B cell (primary cell): ENCODE measurements at regions not wholly inside any gene's neighbourhood (a gene's known extent, or its start where the extent isn't known, plus 50 kb on each side); places are given as distances from the start of the nearest gene placed in this dataset.

ENCODE experiments used
- ATAC-seq: fragments of 200-7000 bp; cut with Tn5 transposase; one replicate; pipeline ENCODE4 v1.10.0; 2021; ENCODE audit warnings: low read depth, mild to moderate bottlenecking, moderate number of reproducible peaks, moderate library complexity
- CTCF ChIA-PET: fragments of 350-600 bp; sonication (Branson Sonifier 250); formaldehyde crosslinking; loops from one replicate; lab custom pipeline; 2021; ENCODE audit warnings: antibody characterized with exemption, inconsistent platforms; lab: Charles Lee
- POLR2A ChIA-PET: fragments of 350-600 bp; sonication (Branson Sonifier 250); formaldehyde crosslinking; loops from one replicate; lab custom pipeline; 2021; ENCODE audit warnings: antibody characterized with exemption; lab: Charles Lee
- DNase-seq: peaks from one replicate; pipeline ENCODE4 v3.0.0; 2013
- H2AFZ ChIP-seq: 2 replicates; pipeline ENCODE4 v1.6.1; 2012; ENCODE audit warnings: mild to moderate bottlenecking, low read depth, low read length; ENCODE audit not compliant: insufficient read depth, poor library complexity, severe bottlenecking
- H3K27ac ChIP-seq, 2 donors: 1 replicate in 1 of 2; 2 replicates in 1 of 2; pipeline ENCODE4 v1.5.1; 2012 to 2013; ENCODE audit warnings: low read length in 2 of 2, mild to moderate bottlenecking in 2 of 2, moderate library complexity in 1 of 2
- H3K27me3 ChIP-seq, 4 experiments: fragments of 200-600 bp in 1 of 4; sonication (generic) in 1 of 4; replicated peaks in 1 of 4; 1 replicate in 2 of 4; 2 replicates in 2 of 4; pipeline versions ENCODE4 v1.6.1 to v1.7.0; 2013 to 2016; ENCODE audit warnings: low read length in 3 of 4, mild to moderate bottlenecking in 2 of 4, mixed read lengths in 1 of 4, moderate library complexity in 1 of 4; ENCODE audit not compliant: insufficient read depth in 4 of 4, control insufficient read depth in 3 of 4; ENCODE audit errors: control extremely low read depth in 1 of 4
- H3K36me3 ChIP-seq, 2 experiments: replicated peaks in 1 of 2; 1 replicate in 1 of 2; 2 replicates in 1 of 2; pipeline versions ENCODE4 v1.6.1 to v1.7.1; 2013; ENCODE audit warnings: low read length in 1 of 2; ENCODE audit not compliant: insufficient read depth in 2 of 2, control insufficient read depth in 1 of 2; ENCODE audit errors: control extremely low read depth in 1 of 2, extremely low read depth in 1 of 2
- H3K4me1 ChIP-seq, 2 donors: fragments of 200-600 bp in 1 of 2; sonication (generic) in 1 of 2; 1 replicate in 1 of 2; 2 replicates in 1 of 2; pipeline versions ENCODE4 v1.5.1 to v1.6.1; 2013 to 2017; ENCODE audit warnings: low read length in 2 of 2; ENCODE audit not compliant: control insufficient read depth in 2 of 2, insufficient read depth in 2 of 2
- H3K4me2 ChIP-seq: replicated peaks from 2 replicates; pipeline ENCODE3; 2012; ENCODE audit warnings: mild to moderate bottlenecking, low read depth, low read length; ENCODE audit not compliant: poor library complexity, severe bottlenecking
- H3K4me3 ChIP-seq, 5 experiments: fragments of 200-600 bp in 1 of 5; sonication (generic) in 1 of 5; 1 replicate in 3 of 5; 2 replicates in 2 of 5; pipeline versions ENCODE4 v1.5.1 to v1.7.0; 2011 to 2016; ENCODE audit warnings: low read length in 4 of 5, mild to moderate bottlenecking in 4 of 5, low read depth in 2 of 5, control low read depth in 1 of 5, moderate library complexity in 1 of 5; ENCODE audit not compliant: insufficient read depth in 1 of 5; ENCODE audit errors: control extremely low read depth in 1 of 5, extremely low read depth in 1 of 5
- H3K79me2 ChIP-seq: fragments of 200-600 bp; sonication (generic); one replicate; pipeline ENCODE4 v1.6.0; 2016; ENCODE audit warnings: low read length; ENCODE audit not compliant: control insufficient read depth, insufficient read depth
- H3K9ac ChIP-seq: fragments of 200-600 bp; sonication (generic); 2 replicates; pipeline ENCODE4 v1.6.1; 2017; ENCODE audit warnings: mild to moderate bottlenecking, low read length, moderate library complexity
- H3K9me3 ChIP-seq, 3 donors: one replicate each; pipeline versions ENCODE4 v1.6.1 to v1.7.1; 2013; ENCODE audit warnings: low read length in 2 of 3; ENCODE audit not compliant: control insufficient read depth in 2 of 3, insufficient read depth in 1 of 3; ENCODE audit errors: control extremely low read depth in 1 of 3
- H4K20me1 ChIP-seq: 2 replicates; pipeline ENCODE4 v1.6.0; 2012; ENCODE audit warnings: mild to moderate bottlenecking, low read length; ENCODE audit not compliant: insufficient read depth, control insufficient read depth, poor library complexity, severe bottlenecking
- H3K27ac Mint-ChIP-seq: one replicate; pipeline ENCODE4 v1.8.0; 2021; ENCODE audit warnings: mixed read lengths
- H3K27me3 Mint-ChIP-seq: one replicate; pipeline ENCODE4 v1.8.0; 2021; ENCODE audit warnings: mixed read lengths
- H3K4me1 Mint-ChIP-seq: one replicate; pipeline ENCODE4 v1.8.0; 2021; ENCODE audit warnings: mixed read lengths
- H3K4me3 Mint-ChIP-seq: one replicate; pipeline ENCODE4 v1.8.0; 2021; ENCODE audit warnings: mixed read lengths
- H3K9me3 Mint-ChIP-seq: one replicate; pipeline ENCODE4 v1.8.0; 2022; ENCODE audit warnings: mixed read lengths; ENCODE audit not compliant: insufficient read depth
- CTCF ChIP-seq: fragments of 200-600 bp; IDR thresholded peaks from one replicate; pipeline ENCODE4 v1.8.0; 2022; ENCODE audit warnings: antibody characterized with exemption, mild to moderate bottlenecking
- EZH2 ChIP-seq: IDR thresholded peaks from 2 replicates; pipeline ENCODE4 v1.6.1; 2012; ENCODE audit warnings: borderline replicate concordance, low read depth, mild to moderate bottlenecking, moderate library complexity, low read length; ENCODE audit not compliant: insufficient read depth, poor library complexity, severe bottlenecking
- WGBS: methylation state at CpG from one replicate; pipeline ENCODE4 v1.1.5; 2013; ENCODE audit warnings: missing lambda C conversion rate; ENCODE audit not compliant: insufficient coverage; 5-methylcytosine and 5-hydroxymethylcytosine counted together
- intact Hi-C: fragments of 100-400 bp; cut with micrococcal nuclease; formaldehyde crosslinking; loops from one replicate; pipeline ENCODE4 v1.10.0; 2022

- Histone ChIP-seq H3K27ac (no peak overlapping the region), H4K20me1 (no peaks in the 10 kb centered on the region), H2AFZ (no peak overlapping the region), H3K4me2 (no peak overlapping the region), H3K9ac (no peak overlapping the region), H3K36me3 (no peaks in the 10 kb centered on the region), H3K4me1 (no peaks in the 10 kb centered on the region), H3K4me3 (no peak overlapping the region), H3K9me3 (peaks cover 4 to 7% (median 5%) of the 10 kb centered on the region in 3 donors), H3K79me2 (no peaks in the 10 kb centered on the region), H3K27me3 (no peaks in the 10 kb centered on the region)
- intact Hi-C loops: no loop called here
- 100% methylated on average over 1 of the region's 4 CpGs for WGBS
- ChIA-PET CTCF (no interaction called here), POLR2A (no interaction called here)
- Mint-ChIP-seq H3K27me3 (no peaks in the 10 kb centered on the region), H3K27ac (no peak overlapping the region), H3K4me1 (no peaks in the 10 kb centered on the region), H3K4me3 (no peak overlapping the region), H3K9me3 (peaks cover 3% of the 10 kb centered on the region)
- no peak for DNase-seq
- ATAC-seq: no peak
- TF ChIP-seq CTCF: no peak
- TF ChIP-seq EZH2: no peak
Observed at GRCh38 chr3:23046536-23046935, 156.6 kb upstream of the UBE2E2 start.

- ChIA-PET POLR2A (no interaction called here), CTCF (no interaction called here)
- TF ChIP-seq EZH2 (no peak), CTCF (no peak)
- ATAC-seq (no peak), DNase-seq (no peak)
- no CpG with 5 or more reads among the region's 4 CpGs for WGBS
- Histone ChIP-seq H2AFZ (no peak overlapping the region), H3K27ac (no peak overlapping the region), H4K20me1 (no peaks in the 10 kb centered on the region), H3K79me2 (no peaks in the 10 kb centered on the region), H3K9me3 (peaks cover 0 to 4% (median 4%) of the 10 kb centered on the region in 3 donors), H3K4me3 (no peak overlapping the region), H3K4me1 (peaks cover 0 to 3% of the 10 kb centered on the region in 2 donors), H3K27me3 (no peaks in the 10 kb centered on the region), H3K4me2 (no peak overlapping the region), H3K36me3 (no peaks in the 10 kb centered on the region), H3K9ac (no peak overlapping the region)
- H3K27ac Mint-ChIP-seq: no peak overlapping the region
- H3K9me3 Mint-ChIP-seq: peaks cover 3% of the 10 kb centered on the region
- peaks cover 4% of the 10 kb centered on the region for H3K4me1 Mint-ChIP-seq
- intact Hi-C loops: no loop called here
- H3K4me3 Mint-ChIP-seq: no peak overlapping the region
- H3K27me3 Mint-ChIP-seq: no peaks in the 10 kb centered on the region
Observed at GRCh38 chr3:23051240-23052140, 151.6 kb upstream of the UBE2E2 start.
